ENCODE measurements at regions not wholly inside any gene's neighbourhood (a gene's known extent, or its start where the extent isn't known, plus 50 kb on each side); places are given as distances from the start of the nearest gene placed in this dataset.

- ATAC-seq (ENCODE audit: low read depth), result no peak
- Histone ChIP-seq H3K4me2 (replicated peaks; ENCODE audit: low read depth, low read length, poor library complexity, severe bottlenecking) (no peak overlapping the region), H3K27ac (ENCODE audit: low read length in 2 of 2) (no peak overlapping the region), H3K79me2 (ENCODE audit: control insufficient read depth, insufficient read depth, low read length) (no peaks in the 10 kb centered on the region), H3K9me3 (ENCODE audit: control extremely low read depth in 1 of 3, control insufficient read depth in 2 of 3, insufficient read depth in 1 of 3, low read length in 2 of 3) (no peaks in the 10 kb centered on the region), H3K4me1 (ENCODE audit: control insufficient read depth in 2 of 2, insufficient read depth in 2 of 2, low read length in 2 of 2) (no peaks in the 10 kb centered on the region), H3K27me3 (replicated peaks in 1 of 4; ENCODE audit: control extremely low read depth in 1 of 4, control insufficient read depth in 3 of 4, insufficient read depth in 4 of 4, low read length in 3 of 4) (no peaks in the 10 kb centered on the region), H4K20me1 (ENCODE audit: control insufficient read depth, insufficient read depth, low read length, poor library complexity, severe bottlenecking) (no peaks in the 10 kb centered on the region), H2AFZ (ENCODE audit: insufficient read depth, low read depth, low read length, poor library complexity, severe bottlenecking) (no peak overlapping the region), H3K4me3 (ENCODE audit: control extremely low read depth in 1 of 5, extremely low read depth in 1 of 5, insufficient read depth in 1 of 5, low read depth in 2 of 5, low read length in 4 of 5) (no peak overlapping the region), H3K36me3 (replicated peaks in 1 of 2; ENCODE audit: control extremely low read depth in 1 of 2, control insufficient read depth in 1 of 2, extremely low read depth in 1 of 2, insufficient read depth in 2 of 2, low read length in 1 of 2) (no peaks in the 10 kb centered on the region), H3K9ac (ENCODE audit: low read length) (no peak overlapping the region)
- H3K4me3 Mint-ChIP-seq, result no peak overlapping the region
- no peaks in the 10 kb centered on the region for H3K4me1 Mint-ChIP-seq
- H3K9me3 Mint-ChIP-seq (ENCODE audit: insufficient read depth), result no peaks in the 10 kb centered on the region
- no peak for TF ChIP-seq EZH2 (IDR thresholded peaks at IDR 0.05; ENCODE audit: borderline replicate concordance, insufficient read depth, low read depth, low read length, poor library complexity, severe bottlenecking)
- TF ChIP-seq, protein P1, sequence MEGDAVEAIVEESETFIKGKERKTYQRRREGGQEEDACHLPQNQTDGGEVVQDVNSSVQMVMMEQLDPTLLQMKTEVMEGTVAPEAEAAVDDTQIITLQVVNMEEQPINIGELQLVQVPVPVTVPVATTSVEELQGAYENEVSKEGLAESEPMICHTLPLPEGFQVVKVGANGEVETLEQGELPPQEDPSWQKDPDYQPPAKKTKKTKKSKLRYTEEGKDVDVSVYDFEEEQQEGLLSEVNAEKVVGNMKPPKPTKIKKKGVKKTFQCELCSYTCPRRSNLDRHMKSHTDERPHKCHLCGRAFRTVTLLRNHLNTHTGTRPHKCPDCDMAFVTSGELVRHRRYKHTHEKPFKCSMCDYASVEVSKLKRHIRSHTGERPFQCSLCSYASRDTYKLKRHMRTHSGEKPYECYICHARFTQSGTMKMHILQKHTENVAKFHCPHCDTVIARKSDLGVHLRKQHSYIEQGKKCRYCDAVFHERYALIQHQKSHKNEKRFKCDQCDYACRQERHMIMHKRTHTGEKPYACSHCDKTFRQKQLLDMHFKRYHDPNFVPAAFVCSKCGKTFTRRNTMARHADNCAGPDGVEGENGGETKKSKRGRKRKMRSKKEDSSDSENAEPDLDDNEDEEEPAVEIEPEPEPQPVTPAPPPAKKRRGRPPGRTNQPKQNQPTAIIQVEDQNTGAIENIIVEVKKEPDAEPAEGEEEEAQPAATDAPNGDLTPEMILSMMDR (IDR thresholded peaks at IDR 0.05), result no peak
- H3K27me3 Mint-ChIP-seq, result no peaks in the 10 kb centered on the region
- 92% methylated on average over 4 of the region's 4 CpGs for WGBS (ENCODE audit: insufficient coverage)
- no peak for DNase-seq
- intact Hi-C loops (cut with micrococcal nuclease), result no loop called here
- CTCF ChIA-PET, result no interaction called here
- POLR2A ChIA-PET, result no interaction called here
- no peak overlapping the region for H3K27ac Mint-ChIP-seq
Measured at GRCh38 chr2:107383691-107384090, 443.0 kb upstream of the RGPD4 start.

DNA sequence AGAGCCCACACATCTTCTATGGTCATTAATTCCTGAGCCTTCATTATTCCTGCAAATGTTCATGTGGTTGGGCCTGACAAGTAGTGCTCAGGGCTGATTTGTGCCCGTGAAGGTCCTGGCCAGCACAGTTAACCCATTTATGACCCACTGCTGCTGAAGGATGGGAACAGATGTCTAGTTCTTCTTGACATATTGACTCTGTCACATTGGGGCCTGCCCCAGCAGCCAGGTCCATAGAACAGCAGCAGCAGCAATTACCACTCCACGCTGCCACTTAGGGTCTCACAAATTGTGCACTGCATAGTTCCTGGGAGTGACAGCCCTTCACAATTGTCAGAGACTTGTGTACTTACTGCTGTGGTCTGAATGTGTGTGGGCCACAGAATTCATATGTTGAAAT lies 442.3 kb upstream of the RGPD4 start:
- no peak overlapping the region for H3K4me2 ChIP-seq (replicated peaks; ENCODE audit: low read depth, low read length, poor library complexity, severe bottlenecking)
- H3K27ac ChIP-seq (ENCODE audit: low read length in 2 of 2), result no peak overlapping the region
- no peak overlapping the region for H3K9ac ChIP-seq (ENCODE audit: low read length)
- H3K27me3 ChIP-seq (replicated peaks in 1 of 4; ENCODE audit: control extremely low read depth in 1 of 4, control insufficient read depth in 3 of 4, insufficient read depth in 4 of 4, low read length in 3 of 4), result no peaks in the 10 kb centered on the region
- Mint-ChIP-seq H3K9me3 (ENCODE audit: insufficient read depth) (peaks cover 2% of the 10 kb centered on the region), H3K4me3 (no peak overlapping the region), H3K27ac (no peak overlapping the region), H3K27me3 (no peaks in the 10 kb centered on the region), H3K4me1 (no peaks in the 10 kb centered on the region)
- no peaks in the 10 kb centered on the region for H3K4me1 ChIP-seq (ENCODE audit: control insufficient read depth in 2 of 2, insufficient read depth in 2 of 2, low read length in 2 of 2)
- 100% methylated on average over 2 of the region's 2 CpGs for WGBS (ENCODE audit: insufficient coverage)
- POLR2A ChIA-PET, result no interaction called here
- CTCF ChIA-PET, result no interaction called here
- no peaks in the 10 kb centered on the region for H3K79me2 ChIP-seq (ENCODE audit: control insufficient read depth, insufficient read depth, low read length)
- intact Hi-C loops (cut with micrococcal nuclease), result no loop called here
- no peaks in the 10 kb centered on the region for H3K9me3 ChIP-seq (ENCODE audit: control extremely low read depth in 1 of 3, control insufficient read depth in 2 of 3, insufficient read depth in 1 of 3, low read length in 2 of 3)
- no peak for DNase-seq
- TF ChIP-seq, protein P1 (IDR thresholded peaks at IDR 0.05), result no peak
- TF ChIP-seq EZH2 (IDR thresholded peaks at IDR 0.05; ENCODE audit: borderline replicate concordance, insufficient read depth, low read depth, low read length, poor library complexity, severe bottlenecking), result no peak
- no peaks in the 10 kb centered on the region for H4K20me1 ChIP-seq (ENCODE audit: control insufficient read depth, insufficient read depth, low read length, poor library complexity, severe bottlenecking)
- no peak overlapping the region for H2AFZ ChIP-seq (ENCODE audit: insufficient read depth, low read depth, low read length, poor library complexity, severe bottlenecking)
- H3K4me3 ChIP-seq (ENCODE audit: control extremely low read depth in 1 of 5, extremely low read depth in 1 of 5, insufficient read depth in 1 of 5, low read depth in 2 of 5, low read length in 4 of 5), result no peak overlapping the region
- ATAC-seq (ENCODE audit: low read depth), result no peak
- H3K36me3 ChIP-seq (replicated peaks in 1 of 2; ENCODE audit: control extremely low read depth in 1 of 2, control insufficient read depth in 1 of 2, extremely low read depth in 1 of 2, insufficient read depth in 2 of 2, low read length in 1 of 2), result no peaks in the 10 kb centered on the region

Data from B cell (primary cell).